ENCODE measurements at regions not wholly inside any gene's neighbourhood (a gene's known extent, or its start where the extent isn't known, plus 50 kb on each side); places are given as distances from the start of the nearest gene placed in this dataset.

DNA sequence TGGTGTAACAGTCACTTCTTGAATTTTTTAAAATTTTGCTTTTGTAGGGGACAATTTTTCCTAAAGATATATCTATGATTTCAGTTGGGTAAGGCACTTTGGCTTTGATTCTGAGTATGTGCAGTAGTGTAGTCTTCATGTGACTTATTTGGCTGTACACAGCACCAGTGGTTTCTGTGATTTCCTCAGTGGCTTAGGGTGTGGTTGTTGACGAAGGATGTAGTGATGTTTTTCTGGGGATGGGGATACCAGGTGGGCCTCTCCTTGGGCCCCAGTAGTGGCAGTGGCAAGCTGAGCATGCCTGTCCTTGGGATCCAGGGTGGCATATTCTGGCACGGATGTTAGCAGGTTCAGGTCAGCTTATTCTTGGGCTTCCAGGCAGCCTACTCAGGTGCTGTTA lies 364.9 kb upstream of the CADM1 start:
- TF ChIP-seq, protein P1, sequence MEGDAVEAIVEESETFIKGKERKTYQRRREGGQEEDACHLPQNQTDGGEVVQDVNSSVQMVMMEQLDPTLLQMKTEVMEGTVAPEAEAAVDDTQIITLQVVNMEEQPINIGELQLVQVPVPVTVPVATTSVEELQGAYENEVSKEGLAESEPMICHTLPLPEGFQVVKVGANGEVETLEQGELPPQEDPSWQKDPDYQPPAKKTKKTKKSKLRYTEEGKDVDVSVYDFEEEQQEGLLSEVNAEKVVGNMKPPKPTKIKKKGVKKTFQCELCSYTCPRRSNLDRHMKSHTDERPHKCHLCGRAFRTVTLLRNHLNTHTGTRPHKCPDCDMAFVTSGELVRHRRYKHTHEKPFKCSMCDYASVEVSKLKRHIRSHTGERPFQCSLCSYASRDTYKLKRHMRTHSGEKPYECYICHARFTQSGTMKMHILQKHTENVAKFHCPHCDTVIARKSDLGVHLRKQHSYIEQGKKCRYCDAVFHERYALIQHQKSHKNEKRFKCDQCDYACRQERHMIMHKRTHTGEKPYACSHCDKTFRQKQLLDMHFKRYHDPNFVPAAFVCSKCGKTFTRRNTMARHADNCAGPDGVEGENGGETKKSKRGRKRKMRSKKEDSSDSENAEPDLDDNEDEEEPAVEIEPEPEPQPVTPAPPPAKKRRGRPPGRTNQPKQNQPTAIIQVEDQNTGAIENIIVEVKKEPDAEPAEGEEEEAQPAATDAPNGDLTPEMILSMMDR (conservative IDR thresholded peaks at IDR 0.05; ENCODE audit: low read depth in 2 of 2) = no peak
- TF ChIP-seq, protein P2, sequence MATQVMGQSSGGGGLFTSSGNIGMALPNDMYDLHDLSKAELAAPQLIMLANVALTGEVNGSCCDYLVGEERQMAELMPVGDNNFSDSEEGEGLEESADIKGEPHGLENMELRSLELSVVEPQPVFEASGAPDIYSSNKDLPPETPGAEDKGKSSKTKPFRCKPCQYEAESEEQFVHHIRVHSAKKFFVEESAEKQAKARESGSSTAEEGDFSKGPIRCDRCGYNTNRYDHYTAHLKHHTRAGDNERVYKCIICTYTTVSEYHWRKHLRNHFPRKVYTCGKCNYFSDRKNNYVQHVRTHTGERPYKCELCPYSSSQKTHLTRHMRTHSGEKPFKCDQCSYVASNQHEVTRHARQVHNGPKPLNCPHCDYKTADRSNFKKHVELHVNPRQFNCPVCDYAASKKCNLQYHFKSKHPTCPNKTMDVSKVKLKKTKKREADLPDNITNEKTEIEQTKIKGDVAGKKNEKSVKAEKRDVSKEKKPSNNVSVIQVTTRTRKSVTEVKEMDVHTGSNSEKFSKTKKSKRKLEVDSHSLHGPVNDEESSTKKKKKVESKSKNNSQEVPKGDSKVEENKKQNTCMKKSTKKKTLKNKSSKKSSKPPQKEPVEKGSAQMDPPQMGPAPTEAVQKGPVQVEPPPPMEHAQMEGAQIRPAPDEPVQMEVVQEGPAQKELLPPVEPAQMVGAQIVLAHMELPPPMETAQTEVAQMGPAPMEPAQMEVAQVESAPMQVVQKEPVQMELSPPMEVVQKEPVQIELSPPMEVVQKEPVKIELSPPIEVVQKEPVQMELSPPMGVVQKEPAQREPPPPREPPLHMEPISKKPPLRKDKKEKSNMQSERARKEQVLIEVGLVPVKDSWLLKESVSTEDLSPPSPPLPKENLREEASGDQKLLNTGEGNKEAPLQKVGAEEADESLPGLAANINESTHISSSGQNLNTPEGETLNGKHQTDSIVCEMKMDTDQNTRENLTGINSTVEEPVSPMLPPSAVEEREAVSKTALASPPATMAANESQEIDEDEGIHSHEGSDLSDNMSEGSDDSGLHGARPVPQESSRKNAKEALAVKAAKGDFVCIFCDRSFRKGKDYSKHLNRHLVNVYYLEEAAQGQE (IDR thresholded peaks at IDR 0.05; ENCODE audit: unreplicated experiment) = no peak
- no peak for TF ChIP-seq EZH2 (IDR thresholded peaks at IDR 0.05; ENCODE audit: low read depth, unreplicated experiment)
